Activated naive CD4-positive, alpha-beta T cell treated with anti-CD3 and anti-CD28 coated beads, Interleukin-2, amount 50 U/mL, for 16 hours (primary cell): ENCODE measurements at regions not wholly inside any gene's neighbourhood (a gene's known extent, or its start where the extent isn't known, plus 50 kb on each side); places are given as distances from the start of the nearest gene placed in this dataset.

Experiments used
- DNase-seq: peaks from one replicate; pipeline ENCODE4 v3.0.0-alpha.2; 2020

- DNase-seq: no peak
These were observed 56.0 kb upstream of the CTTNBP2 start for GRCh38 chr7:117929237-117929636.

- DNase-seq: no peak
These were observed 58.1 kb upstream of the CTTNBP2 start for GRCh38 chr7:117931314-117931713.

- no peak for DNase-seq
These were observed 64.0 kb upstream of the CTTNBP2 start for GRCh38 chr7:117937049-117937752.

GRCh38 chr7:117937753-117938483 is 64.7 kb upstream of the CTTNBP2 start:
- DNase-seq: no peak

GRCh38 chr7:117941138-117941810 is 68.0 kb upstream of the CTTNBP2 start:
- DNase-seq: no peak

- DNase-seq: no peak
These were observed 69.5 kb upstream of the CTTNBP2 start for GRCh38 chr7:117942780-117943179.

GRCh38 chr7:117944886-117945285 is 71.6 kb upstream of the CTTNBP2 start:
- DNase-seq: no peak

GRCh38 chr7:117946151-117946633 is 73.0 kb upstream of the CTTNBP2 start:
- DNase-seq: no peak

GRCh38 chr7:117949232-117949631 is 76.0 kb upstream of the CTTNBP2 start:
- DNase-seq: no peak

- DNase-seq: no peak
These were observed 77.5 kb upstream of the CTTNBP2 start for GRCh38 chr7:117950601-117951260.

GRCh38 chr7:117951285-117951684 is 78.0 kb upstream of the CTTNBP2 start:
- no peak for DNase-seq

GRCh38 chr7:117951691-117952280 is 78.5 kb upstream of the CTTNBP2 start:
- DNase-seq: no peak

GRCh38 chr7:117955046-117955445 is 81.8 kb upstream of the CTTNBP2 start:
- DNase-seq: no peak

GRCh38 chr7:117960351-117960750 is 87.1 kb upstream of the CTTNBP2 start:
- no peak for DNase-seq

GRCh38 chr7:117961235-117961634 is 88.0 kb upstream of the CTTNBP2 start:
- DNase-seq: no peak

- DNase-seq: no peak
These were observed 89.2 kb upstream of the CTTNBP2 start for GRCh38 chr7:117962366-117962994.

- no peak for DNase-seq
These were observed 90.3 kb upstream of the CTTNBP2 start for GRCh38 chr7:117963264-117964197.

GRCh38 chr7:117970801-117971200 is 97.6 kb upstream of the CTTNBP2 start:
- DNase-seq: no peak

GRCh38 chr7:117971556-117972244 is 98.5 kb upstream of the CTTNBP2 start:
- no peak for DNase-seq

- no peak for DNase-seq
These were observed 99.4 kb upstream of the CTTNBP2 start for GRCh38 chr7:117972606-117973005.

- DNase-seq: no peak
These were observed 100.7 kb upstream of the CTTNBP2 start for GRCh38 chr7:117973975-117974374.
